ENCODE measurements at regions not wholly inside any gene's neighbourhood (a gene's known extent, or its start where the extent isn't known, plus 50 kb on each side); places are given as distances from the start of the nearest gene placed in this dataset.

DNA sequence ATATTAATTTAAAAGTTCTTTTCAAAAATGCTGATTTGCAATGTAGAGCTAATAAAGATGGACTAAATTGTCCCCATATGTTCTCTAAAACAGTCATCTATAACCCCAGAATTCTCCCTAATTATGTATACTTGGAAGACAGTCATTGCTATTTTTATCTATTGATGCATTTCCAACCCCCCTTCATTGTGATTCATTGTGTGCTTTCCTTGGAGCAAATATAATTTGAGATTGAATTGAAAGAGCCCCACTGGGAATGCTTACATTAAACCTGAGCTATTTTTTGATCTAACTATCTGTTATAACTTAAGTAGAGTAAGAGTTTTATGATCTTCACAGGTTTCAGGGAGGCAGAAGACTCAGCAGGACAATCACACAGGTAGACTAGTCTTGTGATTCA, 73.7 kb upstream of the PTCHD4 start:
- no peak overlapping the region for H3K27ac ChIP-seq
- DNase-seq (no peak), ATAC-seq (ENCODE audit: low FRiP score in 2 of 2) (no peak)
- TF ChIP-seq, protein P1, sequence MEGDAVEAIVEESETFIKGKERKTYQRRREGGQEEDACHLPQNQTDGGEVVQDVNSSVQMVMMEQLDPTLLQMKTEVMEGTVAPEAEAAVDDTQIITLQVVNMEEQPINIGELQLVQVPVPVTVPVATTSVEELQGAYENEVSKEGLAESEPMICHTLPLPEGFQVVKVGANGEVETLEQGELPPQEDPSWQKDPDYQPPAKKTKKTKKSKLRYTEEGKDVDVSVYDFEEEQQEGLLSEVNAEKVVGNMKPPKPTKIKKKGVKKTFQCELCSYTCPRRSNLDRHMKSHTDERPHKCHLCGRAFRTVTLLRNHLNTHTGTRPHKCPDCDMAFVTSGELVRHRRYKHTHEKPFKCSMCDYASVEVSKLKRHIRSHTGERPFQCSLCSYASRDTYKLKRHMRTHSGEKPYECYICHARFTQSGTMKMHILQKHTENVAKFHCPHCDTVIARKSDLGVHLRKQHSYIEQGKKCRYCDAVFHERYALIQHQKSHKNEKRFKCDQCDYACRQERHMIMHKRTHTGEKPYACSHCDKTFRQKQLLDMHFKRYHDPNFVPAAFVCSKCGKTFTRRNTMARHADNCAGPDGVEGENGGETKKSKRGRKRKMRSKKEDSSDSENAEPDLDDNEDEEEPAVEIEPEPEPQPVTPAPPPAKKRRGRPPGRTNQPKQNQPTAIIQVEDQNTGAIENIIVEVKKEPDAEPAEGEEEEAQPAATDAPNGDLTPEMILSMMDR (IDR thresholded peaks at IDR 0.05): no peak
- TF ChIP-seq EP300 (IDR thresholded peaks at IDR 0.05): no peak
- TF ChIP-seq POLR2A (IDR thresholded peaks at IDR 0.05): no peak
- no peaks in the 10 kb centered on the region for H3K36me3 ChIP-seq
- H3K9me3 ChIP-seq: no peaks in the 10 kb centered on the region
- H3K4me3 ChIP-seq: no peak overlapping the region
- no peaks in the 10 kb centered on the region for H3K4me1 ChIP-seq
- H3K27me3 ChIP-seq: no peaks in the 10 kb centered on the region

DNA sequence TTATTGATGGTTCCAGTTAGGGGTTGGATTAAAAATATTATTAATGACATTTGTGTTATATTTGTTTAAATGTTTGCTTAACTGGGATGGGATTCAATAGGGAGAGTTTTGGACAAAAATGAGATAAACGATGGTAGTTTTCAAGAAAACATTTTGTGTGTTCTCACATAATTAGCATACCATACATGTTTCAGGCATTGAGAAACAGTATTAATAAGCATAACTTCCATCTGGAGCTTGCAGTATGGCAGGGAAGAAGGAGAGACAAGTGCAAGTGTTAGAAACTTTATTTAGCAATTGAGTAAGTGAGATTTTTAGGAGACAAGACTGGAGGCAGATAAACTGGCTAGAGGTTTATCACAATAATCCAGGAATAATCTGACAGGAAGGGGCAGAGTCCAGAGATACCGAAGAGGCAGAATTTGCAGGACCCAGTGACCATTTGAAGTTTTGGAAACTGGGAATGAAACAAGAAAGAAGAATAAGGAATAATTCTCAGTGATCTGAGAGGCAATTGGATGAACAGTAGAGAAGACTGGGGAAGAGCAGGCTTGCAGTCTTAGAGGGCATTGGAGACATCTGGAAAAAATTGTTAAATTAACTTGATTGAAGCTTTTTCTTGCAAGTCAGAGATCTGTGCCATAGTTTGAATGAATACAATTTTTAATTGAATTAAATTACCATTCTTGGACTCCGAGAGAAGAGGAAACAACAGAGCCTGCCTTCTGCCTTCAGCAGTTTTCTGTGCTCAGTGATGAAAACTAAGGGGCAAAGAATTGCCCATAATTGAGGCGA, 73.0 kb upstream of the PTCHD4 start:
- no peaks in the 10 kb centered on the region for H3K27me3 ChIP-seq
- WGBS, 2 donors: 73 to 82% methylated on average over 4 of the region's 4 CpGs
- H3K9me3 ChIP-seq: no peaks in the 10 kb centered on the region
- H3K27ac ChIP-seq: no peak overlapping the region
- H3K36me3 ChIP-seq: no peaks in the 10 kb centered on the region
- TF ChIP-seq, protein P1 (IDR thresholded peaks at IDR 0.05): no peak
- TF ChIP-seq EP300 (IDR thresholded peaks at IDR 0.05) (no peak), POLR2A (IDR thresholded peaks at IDR 0.05) (no peak), POLR2AphosphoS5 (IDR thresholded peaks at IDR 0.05) (no peak)
- ATAC-seq (ENCODE audit: low FRiP score in 2 of 2) (no peak), DNase-seq (no peak)
- H3K4me3 ChIP-seq: no peak overlapping the region
- H3K4me1 ChIP-seq: no peaks in the 10 kb centered on the region

DNA sequence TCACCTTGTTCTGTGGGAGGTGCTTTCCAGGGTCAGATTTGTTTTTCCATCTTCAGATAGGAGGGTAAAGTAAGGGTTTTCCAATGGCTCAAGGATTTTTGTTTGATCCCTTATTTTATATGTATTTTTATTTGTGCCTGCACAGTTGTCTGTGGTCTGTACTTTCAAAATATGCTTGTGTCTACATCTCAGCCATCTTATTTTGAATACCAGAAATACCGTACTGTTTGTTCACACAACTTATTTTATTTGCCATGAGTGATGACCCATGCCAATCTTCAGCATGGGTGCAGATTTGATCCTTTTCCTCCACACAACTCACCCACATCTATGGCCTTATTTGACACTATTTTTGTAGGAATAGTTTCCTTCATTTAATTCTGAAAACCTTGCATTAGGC, 72.2 kb upstream of the PTCHD4 start:
- no peaks in the 10 kb centered on the region for H3K27me3 ChIP-seq
- DNase-seq: no peak
- H3K9me3 ChIP-seq: no peaks in the 10 kb centered on the region
- no peak overlapping the region for H3K27ac ChIP-seq
- H3K4me3 ChIP-seq: no peak overlapping the region
- no peak for ATAC-seq (ENCODE audit: low FRiP score in 2 of 2)
- no peaks in the 10 kb centered on the region for H3K4me1 ChIP-seq
- no peaks in the 10 kb centered on the region for H3K36me3 ChIP-seq
- WGBS, 2 donors: 87 to 92% methylated on average over 1 of the region's 1 CpG
- TF ChIP-seq, protein P1 (IDR thresholded peaks at IDR 0.05): no peak
- TF ChIP-seq POLR2AphosphoS5 (IDR thresholded peaks at IDR 0.05) (no peak), POLR2A (IDR thresholded peaks at IDR 0.05) (no peak), EP300 (IDR thresholded peaks at IDR 0.05) (no peak)

DNA sequence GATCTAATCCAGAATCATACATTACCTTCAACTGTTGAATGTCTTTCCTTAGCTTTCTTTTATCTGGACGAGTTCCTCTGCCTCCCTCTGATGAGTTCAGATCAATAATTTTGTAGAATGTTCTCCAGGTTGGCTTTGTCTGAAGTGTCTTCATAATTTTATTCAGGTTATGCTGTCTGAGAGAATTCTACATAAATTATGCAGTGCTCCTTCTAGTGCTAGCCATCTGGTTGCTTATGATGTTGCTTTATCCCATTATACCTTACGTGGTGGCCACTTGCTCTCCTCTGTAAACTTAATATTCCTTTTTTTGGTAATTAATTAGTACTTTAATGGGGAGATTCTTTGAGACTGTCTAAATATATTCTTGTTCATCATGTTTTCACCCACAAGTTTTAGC, 67.7 kb upstream of the PTCHD4 start:
- DNase-seq: no peak
- no peaks in the 10 kb centered on the region for H3K4me1 ChIP-seq
- H3K27ac ChIP-seq: no peak overlapping the region
- ATAC-seq (ENCODE audit: low FRiP score in 2 of 2): no peak
- no peaks in the 10 kb centered on the region for H3K36me3 ChIP-seq
- H3K4me3 ChIP-seq: no peak overlapping the region
- H3K27me3 ChIP-seq: no peaks in the 10 kb centered on the region
- 88 to 91% methylated on average over 2 of the region's 2 CpGs for WGBS, 2 donors
- no peaks in the 10 kb centered on the region for H3K9me3 ChIP-seq
- TF ChIP-seq, protein P1 (IDR thresholded peaks at IDR 0.05): no peak
- TF ChIP-seq POLR2AphosphoS5 (IDR thresholded peaks at IDR 0.05) (no peak), EP300 (IDR thresholded peaks at IDR 0.05) (no peak), POLR2A (IDR thresholded peaks at IDR 0.05) (no peak)

DNA sequence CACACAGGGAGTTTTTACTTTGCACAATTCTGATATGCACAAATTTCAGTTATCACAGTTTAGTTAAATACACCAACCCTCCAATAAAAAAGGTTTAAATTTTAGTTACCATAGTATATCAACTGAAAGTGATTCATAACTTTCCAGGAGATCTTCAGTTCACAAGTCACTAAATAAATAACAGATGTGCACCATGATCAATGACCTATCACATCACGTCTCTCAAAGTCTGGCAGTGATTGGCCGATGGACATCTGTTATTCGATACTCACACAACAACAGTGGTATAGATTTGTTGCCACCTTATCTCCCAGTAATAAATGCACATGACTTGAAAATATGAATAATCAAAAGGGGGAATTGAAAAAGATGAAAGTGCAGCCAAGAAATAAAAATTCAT, 66.8 kb upstream of the PTCHD4 start:
- TF ChIP-seq, protein P1 (IDR thresholded peaks at IDR 0.05): no peak
- TF ChIP-seq EP300 (IDR thresholded peaks at IDR 0.05) (no peak), POLR2A (IDR thresholded peaks at IDR 0.05) (no peak), POLR2AphosphoS5 (IDR thresholded peaks at IDR 0.05) (no peak)
- Histone ChIP-seq H3K36me3 (no peaks in the 10 kb centered on the region), H3K4me1 (no peaks in the 10 kb centered on the region), H3K27ac (no peak overlapping the region), H3K4me3 (no peak overlapping the region), H3K27me3 (no peaks in the 10 kb centered on the region), H3K9me3 (no peaks in the 10 kb centered on the region)
- WGBS, 2 donors: 80 to 91% methylated on average over 3 of the region's 3 CpGs
- ATAC-seq (ENCODE audit: low FRiP score in 2 of 2) (no peak), DNase-seq (no peak)
